ENCODE measurements at regions not wholly inside any gene's neighbourhood (a gene's known extent, or its start where the extent isn't known, plus 50 kb on each side); places are given as distances from the start of the nearest gene placed in this dataset.

GRCh38 chr1:184189361-184189760 lies 137.8 kb downstream of the TSEN15 start:
- TF ChIP-seq SP2 (IDR thresholded peaks at IDR 0.05; ENCODE audit: low read length) (no peak), KDM4A (IDR thresholded peaks at IDR 0.05; ENCODE audit: low read depth, low read length, severe bottlenecking) (no peak), CTCF (IDR thresholded peaks at IDR 0.05; ENCODE audit: control extremely low read depth in 1 of 3, insufficient read depth in 1 of 3, low read depth in 1 of 3, low read length in 3 of 3) (no peak), EP300 (IDR thresholded peaks at IDR 0.05; ENCODE audit: borderline replicate concordance in 1 of 2, low read depth in 2 of 2, low read length in 2 of 2) (no peak), POLR2A (IDR thresholded peaks at IDR 0.05; ENCODE audit: control extremely low read depth in 1 of 2, low read depth in 2 of 2, low read length in 2 of 2) (no peak), RNF2 (IDR thresholded peaks at IDR 0.05; ENCODE audit: borderline replicate concordance, low read depth, low read length, missing control alignments, poor library complexity, severe bottlenecking) (no peak), RFX5 (IDR thresholded peaks at IDR 0.05; ENCODE audit: borderline replicate concordance, low read depth, low read length) (no peak), SP1 (IDR thresholded peaks at IDR 0.05; ENCODE audit: low read depth, low read length) (no peak), JUND (IDR thresholded peaks at IDR 0.05; ENCODE audit: low read length) (no peak), SIX5 (IDR thresholded peaks at IDR 0.05; ENCODE audit: low read depth, low read length) (no peak), ZNF274 (IDR thresholded peaks at IDR 0.05; ENCODE audit: borderline replicate concordance, extremely low read depth, low read length) (no peak), POLR2AphosphoS5 (IDR thresholded peaks at IDR 0.05; ENCODE audit: low read depth, low read length) (no peak)
